D721Med (cell line): ENCODE measurements at regions not wholly inside any gene's neighbourhood (a gene's known extent, or its start where the extent isn't known, plus 50 kb on each side); places are given as distances from the start of the nearest gene placed in this dataset.
"Not testable (repeated sequence)": the region's sequence is repeated elsewhere in the genome, so short reads cannot be mapped to it uniquely, and the experiment has no call there.

Experiments
- DNase-seq: peaks from one replicate; pipeline ENCODE4 v3.0.0; 2011; ENCODE audit warnings: low spot score; ENCODE audit not compliant: insufficient read length
- FAIRE-seq: peaks from 2 replicates; lab custom pipeline; 2011; peaks lifted over from hg19 to GRCh38; lab: Jason Lieb, UNC
- TF ChIP-seq, protein P1 (sequence below): IDR thresholded peaks from 2 replicates; pipeline ENCODE4 v1.5.1; 2012; ENCODE audit warnings: mild to moderate bottlenecking, control low read depth; ENCODE audit not compliant: insufficient read depth; ENCODE audit errors: missing control alignments

DNA sequence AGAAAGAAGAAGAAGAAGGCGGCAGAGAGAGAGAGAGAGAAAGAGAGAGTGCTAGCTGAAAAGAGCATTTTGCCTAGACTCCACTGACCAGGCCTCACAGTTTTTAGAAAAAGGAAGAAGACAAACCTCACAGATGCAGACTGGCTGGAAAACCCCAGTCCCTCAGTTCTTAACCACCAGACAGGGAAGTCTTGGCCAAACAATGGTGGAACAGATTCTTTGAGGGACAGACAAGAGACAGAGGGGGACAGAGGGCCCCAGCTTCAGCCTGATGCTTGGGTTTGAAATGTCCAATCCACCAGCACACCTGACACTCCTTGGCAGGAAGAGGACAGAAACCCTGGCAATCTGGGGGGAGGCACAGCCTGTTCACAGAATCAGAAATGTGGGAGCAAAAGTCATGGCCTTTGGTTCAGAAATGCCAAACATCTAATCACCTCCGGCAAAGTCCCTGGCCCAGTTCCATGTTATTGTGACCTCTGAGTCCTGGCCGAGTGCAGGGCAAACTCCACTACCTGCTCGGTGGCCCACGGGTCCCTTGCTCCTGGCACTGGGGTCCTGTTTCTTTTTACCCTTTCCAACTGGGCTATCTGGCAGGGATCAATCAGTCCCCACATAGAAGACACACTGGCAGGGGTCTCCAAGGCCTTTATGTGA is 235.2 kb downstream of the LY86 start:
- FAIRE-seq (no peak), DNase-seq (no peak)
- TF ChIP-seq, protein P1, sequence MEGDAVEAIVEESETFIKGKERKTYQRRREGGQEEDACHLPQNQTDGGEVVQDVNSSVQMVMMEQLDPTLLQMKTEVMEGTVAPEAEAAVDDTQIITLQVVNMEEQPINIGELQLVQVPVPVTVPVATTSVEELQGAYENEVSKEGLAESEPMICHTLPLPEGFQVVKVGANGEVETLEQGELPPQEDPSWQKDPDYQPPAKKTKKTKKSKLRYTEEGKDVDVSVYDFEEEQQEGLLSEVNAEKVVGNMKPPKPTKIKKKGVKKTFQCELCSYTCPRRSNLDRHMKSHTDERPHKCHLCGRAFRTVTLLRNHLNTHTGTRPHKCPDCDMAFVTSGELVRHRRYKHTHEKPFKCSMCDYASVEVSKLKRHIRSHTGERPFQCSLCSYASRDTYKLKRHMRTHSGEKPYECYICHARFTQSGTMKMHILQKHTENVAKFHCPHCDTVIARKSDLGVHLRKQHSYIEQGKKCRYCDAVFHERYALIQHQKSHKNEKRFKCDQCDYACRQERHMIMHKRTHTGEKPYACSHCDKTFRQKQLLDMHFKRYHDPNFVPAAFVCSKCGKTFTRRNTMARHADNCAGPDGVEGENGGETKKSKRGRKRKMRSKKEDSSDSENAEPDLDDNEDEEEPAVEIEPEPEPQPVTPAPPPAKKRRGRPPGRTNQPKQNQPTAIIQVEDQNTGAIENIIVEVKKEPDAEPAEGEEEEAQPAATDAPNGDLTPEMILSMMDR = no peak

DNA sequence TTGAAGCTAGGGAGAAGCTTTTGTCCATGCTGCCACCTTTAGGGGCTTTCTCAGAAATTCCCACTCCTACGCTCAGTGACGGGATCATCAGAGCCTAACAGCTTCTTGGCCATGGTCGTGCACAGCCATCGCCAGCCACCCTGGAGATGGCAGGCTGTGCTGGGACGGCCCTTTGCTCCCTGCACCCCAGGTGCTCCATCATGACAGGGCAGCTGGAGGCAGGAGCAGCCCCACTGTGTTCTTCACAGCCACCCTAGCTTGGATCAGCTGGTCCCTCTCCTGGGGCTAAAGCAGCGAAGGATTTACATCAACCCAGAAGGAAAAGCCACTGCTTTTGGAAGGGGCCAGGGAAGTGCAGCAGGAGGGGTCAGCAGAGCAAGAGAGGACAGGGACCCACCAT is 235.9 kb downstream of the LY86 start:
- TF ChIP-seq, protein P1 = no peak
- DNase-seq = no peak
- FAIRE-seq = no peak

DNA sequence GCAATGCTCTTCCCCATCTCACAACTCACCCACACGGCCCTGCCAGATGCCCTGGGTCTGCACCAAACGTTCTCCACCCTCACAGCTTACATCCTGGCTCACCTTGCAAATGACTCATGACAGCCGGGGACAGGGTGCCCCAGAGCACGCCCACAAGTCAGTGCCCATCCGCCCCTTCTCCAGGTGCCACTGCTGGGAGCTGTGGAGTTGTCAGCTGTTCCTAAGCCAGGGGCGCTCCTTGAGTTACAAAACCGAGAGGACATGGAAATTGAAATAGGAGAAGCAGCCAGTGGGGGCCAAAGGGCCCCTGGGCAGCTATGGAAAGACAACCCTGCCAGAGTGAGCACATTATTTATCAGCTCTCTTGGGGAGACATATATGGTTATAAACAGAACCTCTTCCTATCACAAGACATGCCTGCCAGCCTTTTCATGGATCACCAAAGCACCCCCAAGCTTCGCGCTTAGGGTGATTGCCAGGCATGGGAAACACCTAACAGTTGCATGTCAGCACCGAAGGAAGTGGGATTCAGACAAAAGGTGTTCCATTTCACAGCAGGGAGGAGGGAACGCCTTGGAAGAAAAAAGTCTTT is 236.8 kb downstream of the LY86 start:
- TF ChIP-seq, protein P1 = no peak
- DNase-seq (no peak), FAIRE-seq (no peak)

DNA sequence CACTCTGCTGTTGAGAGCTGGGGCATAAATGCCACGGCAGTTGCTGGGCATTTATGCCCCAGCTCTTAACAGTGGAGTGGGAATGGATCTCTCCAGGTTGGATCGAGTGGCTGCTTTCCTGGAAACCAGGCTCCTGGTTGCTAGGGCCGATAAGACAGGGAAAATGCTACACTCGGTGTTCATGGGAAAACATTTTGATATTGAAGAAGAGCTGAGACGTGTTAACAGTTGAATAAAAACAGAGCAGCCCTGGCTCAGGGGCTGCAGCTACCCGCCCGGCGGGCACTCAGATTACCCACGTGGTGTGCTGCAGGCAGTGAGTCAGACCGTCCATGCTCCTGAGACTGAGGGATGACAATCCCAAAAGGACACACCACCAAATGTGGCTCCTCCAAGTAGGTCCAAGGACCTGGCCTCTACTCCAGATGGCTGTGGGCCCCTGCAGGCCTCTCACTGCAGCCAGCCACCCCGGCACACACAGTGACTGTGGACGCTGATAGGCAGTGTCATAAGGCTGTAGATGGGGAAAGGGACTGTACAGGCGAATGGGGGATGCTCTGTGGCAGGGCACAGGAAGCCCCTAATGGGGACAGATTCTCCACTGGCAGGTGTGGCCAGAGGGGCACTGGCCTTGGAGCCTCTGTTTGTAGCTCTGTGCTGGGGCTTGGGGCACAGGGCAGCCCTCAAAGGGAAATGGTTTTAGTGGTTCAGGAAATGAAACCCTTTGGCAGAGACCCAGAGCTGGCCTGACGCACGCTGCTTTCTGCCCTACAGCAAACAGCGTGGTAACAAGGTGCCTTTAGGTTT is 237.8 kb downstream of the LY86 start:
- DNase-seq (no peak), FAIRE-seq (no peak)
- TF ChIP-seq, protein P1 = no peak

DNA sequence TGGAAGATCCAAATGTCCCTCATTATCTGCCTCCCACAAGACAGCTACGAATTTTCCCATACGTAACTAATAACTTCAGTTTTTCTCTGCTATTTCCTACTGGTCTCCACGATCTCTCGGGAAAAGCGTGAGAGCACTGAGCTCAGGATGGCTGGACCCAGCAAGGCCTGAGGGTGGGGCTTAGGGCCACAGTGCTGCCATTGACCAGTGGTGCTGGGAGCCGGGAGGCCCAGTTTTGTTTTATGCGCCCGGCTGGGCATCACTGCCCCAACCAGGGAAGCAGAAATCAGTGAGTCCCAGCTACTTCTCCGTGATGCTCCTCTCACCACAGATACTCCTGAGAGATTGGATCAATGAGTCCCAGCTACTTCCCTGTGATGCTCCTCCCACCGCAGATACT is 238.4 kb downstream of the LY86 start:
- DNase-seq (no peak), FAIRE-seq (no peak)
- TF ChIP-seq, protein P1 = no peak

DNA sequence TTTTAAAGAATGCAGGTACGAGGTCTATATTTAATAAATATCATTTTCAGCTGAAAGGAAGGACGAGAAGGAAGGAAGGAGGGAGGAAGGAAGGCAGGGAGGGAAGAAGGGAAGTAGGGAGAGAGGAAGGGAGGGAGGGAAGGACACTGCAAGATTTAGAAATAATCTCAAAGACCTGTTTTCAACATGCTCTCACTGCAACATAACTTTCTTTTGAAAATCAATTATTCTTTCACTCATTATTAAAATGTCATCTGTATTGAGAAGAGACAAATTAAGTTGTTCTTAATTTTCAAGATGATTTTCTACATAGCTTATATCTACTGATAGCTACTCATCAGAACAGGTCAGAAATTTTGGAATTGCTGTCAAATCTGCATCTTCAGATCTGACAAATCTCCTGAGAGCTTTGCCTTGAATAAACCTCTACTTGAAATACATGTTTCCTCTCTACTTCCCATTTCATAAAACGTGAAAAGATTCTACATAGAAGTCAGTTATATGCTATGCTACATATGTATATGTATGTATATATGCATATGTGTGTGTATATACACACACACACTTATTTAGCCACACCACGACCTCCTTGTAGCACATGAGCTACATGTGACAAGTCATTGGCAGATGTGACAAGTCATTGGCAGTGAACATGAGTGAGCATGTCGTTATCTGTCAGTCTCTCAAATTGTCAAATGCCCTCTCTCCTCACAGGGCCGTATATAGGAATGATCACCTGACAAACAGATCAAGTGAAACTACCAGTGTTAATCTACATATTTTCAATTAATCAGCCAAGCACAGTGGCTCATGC is 241.6 kb downstream of the LY86 start:
- no peak for FAIRE-seq
- no peak for DNase-seq
- TF ChIP-seq, protein P1 = no peak

DNA sequence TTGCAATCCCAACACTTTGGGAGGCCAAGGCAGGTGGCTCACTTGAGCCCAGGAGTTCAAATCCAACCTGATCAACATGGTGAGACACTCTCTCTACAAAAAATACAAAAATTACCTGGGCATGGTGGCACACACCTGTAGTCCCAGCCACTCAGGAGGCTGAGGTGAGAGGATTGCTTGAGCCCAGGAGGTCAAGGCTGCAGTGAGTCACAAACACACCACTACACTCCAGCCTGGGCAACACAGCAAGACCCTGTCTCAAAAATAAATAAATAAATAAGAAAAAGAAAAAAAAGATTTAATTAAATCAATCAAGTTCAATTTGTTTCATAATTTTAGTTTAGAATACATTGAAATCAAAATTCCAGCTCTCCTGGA is 242.2 kb downstream of the LY86 start:
- FAIRE-seq, DNase-seq: not testable (repeated sequence)
